ES-I3 (cell line): ENCODE measurements at regions not wholly inside any gene's neighbourhood (a gene's known extent, or its start where the extent isn't known, plus 50 kb on each side); places are given as distances from the start of the nearest gene placed in this dataset.

Experiments
- H3K36me3 ChIP-seq: 2 replicates; pipeline ENCODE4 v1.6.1; 2013; ENCODE audit warnings: mild to moderate bottlenecking, low read length, control low read depth, moderate library complexity; ENCODE audit not compliant: insufficient read depth
- H3K4me1 ChIP-seq: 2 replicates; pipeline ENCODE4 v1.6.1; 2013; ENCODE audit warnings: mild to moderate bottlenecking, control low read depth, low read length; ENCODE audit not compliant: insufficient read depth
- H3K9ac ChIP-seq: 2 replicates; pipeline ENCODE4 v1.6.1; 2013; ENCODE audit warnings: low read depth, mild to moderate bottlenecking, low read length, moderate library complexity
- H3K9me3 ChIP-seq: 2 replicates; pipeline ENCODE4 v1.6.1; 2013; ENCODE audit warnings: mild to moderate bottlenecking, low read length, moderate library complexity; ENCODE audit not compliant: control insufficient read depth, insufficient read depth

DNA sequence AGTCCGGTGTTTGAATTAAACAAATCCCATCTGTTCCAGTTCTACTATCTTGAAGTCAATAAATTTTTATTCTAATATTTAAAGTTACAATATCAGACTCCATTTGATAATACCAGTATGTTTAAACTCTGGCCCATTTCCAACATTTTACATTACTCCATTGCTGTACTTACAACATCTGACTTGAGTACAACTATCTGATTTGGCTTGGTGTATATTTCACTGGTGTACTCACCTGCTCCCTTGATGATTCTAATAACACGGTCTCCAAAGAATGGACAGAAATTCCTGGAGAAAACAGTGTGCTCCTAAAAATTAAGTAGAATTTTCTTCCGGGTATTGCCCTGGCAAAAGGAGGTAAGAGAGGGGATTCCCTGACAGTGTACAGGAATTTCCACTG, 680.5 kb upstream of the ADAMTS5 start:
- Histone ChIP-seq H3K9me3 (no peaks in the 10 kb centered on the region), H3K4me1 (no peaks in the 10 kb centered on the region), H3K36me3 (no peaks in the 10 kb centered on the region), H3K9ac (no peak overlapping the region)

DNA sequence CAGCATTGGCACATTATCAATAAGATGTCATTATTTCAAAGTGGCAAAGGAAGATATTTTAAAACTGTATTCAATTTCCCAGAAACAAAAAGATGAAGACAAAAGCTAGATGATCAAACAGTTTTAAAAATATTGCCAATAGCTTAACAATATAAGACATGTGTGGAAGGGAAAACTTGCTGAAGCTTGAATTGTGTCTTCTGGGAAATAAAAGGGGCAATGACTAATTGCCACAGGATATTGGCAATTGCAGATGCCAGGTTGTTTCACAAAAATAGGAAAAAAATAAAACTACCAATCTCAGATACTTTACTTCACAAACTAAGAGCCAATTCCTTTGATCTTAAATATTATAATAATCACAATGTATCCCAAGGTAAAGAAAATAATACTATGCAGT, 679.8 kb upstream of the ADAMTS5 start:
- Histone ChIP-seq H3K9me3 (no peaks in the 10 kb centered on the region), H3K36me3 (no peaks in the 10 kb centered on the region), H3K9ac (no peak overlapping the region), H3K4me1 (no peaks in the 10 kb centered on the region)

DNA sequence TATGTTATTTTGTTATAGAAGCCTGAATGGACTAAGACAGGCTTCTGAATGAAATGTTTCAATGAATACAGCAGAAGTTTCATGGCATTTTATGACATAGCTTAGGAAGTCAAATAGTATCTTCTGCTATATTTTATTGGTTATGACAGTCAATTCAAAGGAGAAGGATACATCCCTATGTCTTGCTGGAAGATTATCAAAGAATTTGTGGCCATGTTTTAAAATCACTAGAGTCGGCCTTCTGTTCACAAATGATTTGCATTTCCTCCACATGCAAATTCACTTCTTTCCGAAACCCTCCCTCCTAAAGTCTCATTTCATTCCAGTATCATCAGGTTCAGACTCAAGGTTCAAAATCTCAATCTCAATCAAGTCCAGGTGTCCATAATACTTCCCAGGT, 679.2 kb upstream of the ADAMTS5 start:
- Histone ChIP-seq H3K4me1 (no peaks in the 10 kb centered on the region), H3K9ac (no peak overlapping the region), H3K36me3 (no peaks in the 10 kb centered on the region), H3K9me3 (no peaks in the 10 kb centered on the region)

DNA sequence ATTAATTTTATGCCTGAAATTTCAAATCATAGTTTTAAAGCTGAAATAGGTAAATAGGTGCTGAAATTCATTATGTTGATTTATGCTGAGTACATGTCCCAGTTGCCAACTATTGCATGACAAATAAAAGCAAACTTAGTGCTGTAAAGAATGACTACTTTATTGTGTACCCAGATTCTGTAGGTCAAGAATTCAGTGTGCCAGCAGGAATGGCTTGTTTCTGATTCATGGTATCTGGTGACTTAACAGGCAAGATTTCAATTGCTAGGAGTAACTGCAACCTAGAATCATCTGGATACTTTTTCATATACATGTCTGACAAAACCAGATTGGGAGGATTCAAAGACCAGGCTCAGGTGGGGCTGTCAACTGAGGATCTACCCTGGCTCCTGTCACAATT, 678.4 kb upstream of the ADAMTS5 start:
- no peak overlapping the region for H3K9ac ChIP-seq
- no peaks in the 10 kb centered on the region for H3K36me3 ChIP-seq
- no peaks in the 10 kb centered on the region; the same call in 1 of the 2 replicates for H3K9me3 ChIP-seq
- H3K4me1 ChIP-seq, result no peaks in the 10 kb centered on the region

DNA sequence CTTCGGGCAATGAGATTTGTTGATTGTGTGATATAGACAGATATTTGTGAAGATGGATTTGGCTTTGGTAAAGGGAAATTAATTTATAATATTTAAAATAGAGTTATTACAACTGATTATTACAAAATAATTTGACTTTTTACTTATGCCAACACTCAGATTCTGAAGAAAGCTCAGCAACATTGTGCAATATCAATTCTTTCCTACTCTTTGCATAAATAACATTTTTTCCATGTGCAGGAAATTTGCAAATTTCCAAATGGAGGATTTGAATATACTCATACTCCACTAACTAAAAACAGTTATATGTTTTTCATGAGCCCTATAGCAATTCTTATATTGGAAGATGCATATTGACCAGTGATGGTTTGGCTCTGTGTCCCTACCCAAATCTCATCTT, 676.4 kb upstream of the ADAMTS5 start:
- no peak overlapping the region for H3K9ac ChIP-seq
- no peaks in the 10 kb centered on the region for H3K36me3 ChIP-seq
- no peaks in the 10 kb centered on the region; the same call in 1 of the 2 replicates for H3K9me3 ChIP-seq
- no peaks in the 10 kb centered on the region for H3K4me1 ChIP-seq

DNA sequence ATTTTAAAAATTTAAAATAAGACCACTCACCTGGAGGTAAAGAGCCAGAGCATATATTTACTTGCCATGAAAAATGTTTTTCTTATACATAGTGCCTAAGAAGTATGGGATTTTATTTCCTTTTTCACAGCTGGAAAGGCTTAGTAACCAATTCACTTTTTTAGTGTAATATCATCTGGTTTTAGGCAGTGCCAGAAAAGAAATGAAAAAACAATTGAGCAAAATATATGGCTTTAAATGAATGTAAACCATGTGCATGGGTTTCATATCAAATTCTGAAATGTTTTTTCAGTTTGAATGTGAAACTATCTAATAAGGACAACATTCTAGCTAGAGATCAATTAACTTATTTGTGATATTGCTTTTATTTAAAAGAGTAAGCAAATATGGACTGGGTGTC, 672.4 kb upstream of the ADAMTS5 start:
- Histone ChIP-seq H3K9ac (no peak overlapping the region), H3K4me1 (no peaks in the 10 kb centered on the region), H3K36me3 (no peaks in the 10 kb centered on the region), H3K9me3 (no peaks in the 10 kb centered on the region; the same call in 1 of the 2 replicates)

DNA sequence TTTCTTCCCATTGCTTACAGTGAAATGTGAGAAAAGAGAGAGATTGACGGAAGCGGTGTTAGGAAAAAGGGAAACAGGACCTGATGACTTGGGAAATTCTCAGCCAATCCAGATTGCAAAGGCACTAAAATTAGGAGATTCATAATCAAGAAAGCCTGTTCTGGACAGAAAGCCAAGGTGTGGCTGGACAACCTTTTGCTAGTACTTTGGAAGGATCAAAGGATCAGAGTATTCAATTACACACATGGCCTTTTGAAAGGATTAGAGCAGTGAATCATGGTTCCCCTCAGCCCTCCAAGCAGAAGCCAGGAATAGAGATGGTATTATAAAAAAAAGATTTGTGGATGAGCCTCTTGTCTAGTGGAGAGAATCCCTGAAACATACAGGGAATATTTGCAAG, 669.8 kb upstream of the ADAMTS5 start:
- Histone ChIP-seq H3K9me3 (no peaks in the 10 kb centered on the region; the same call in 1 of the 2 replicates), H3K9ac (no peak overlapping the region), H3K4me1 (no peaks in the 10 kb centered on the region), H3K36me3 (no peaks in the 10 kb centered on the region)

DNA sequence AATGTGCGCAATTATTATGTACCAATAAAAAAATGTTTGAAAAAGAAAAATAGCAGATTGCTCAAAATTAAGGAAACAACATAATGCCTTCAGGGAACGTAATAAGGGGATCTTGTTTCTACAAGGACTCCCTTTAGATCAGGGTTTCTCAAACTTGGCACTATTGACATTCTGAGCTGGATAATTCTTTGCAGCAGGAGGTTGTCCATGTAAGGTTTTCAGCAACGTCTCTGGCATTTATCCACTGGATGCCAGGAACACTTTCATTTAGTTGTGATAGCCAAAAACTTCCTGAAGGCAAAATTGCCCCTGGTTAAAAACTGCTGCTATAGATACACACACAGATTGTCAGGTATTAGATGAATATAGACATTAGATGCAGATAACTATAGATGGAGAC, 666.7 kb upstream of the ADAMTS5 start:
- H3K9me3 ChIP-seq, result no peaks in the 10 kb centered on the region
- no peak overlapping the region for H3K9ac ChIP-seq
- no peaks in the 10 kb centered on the region for H3K4me1 ChIP-seq
- no peaks in the 10 kb centered on the region for H3K36me3 ChIP-seq

DNA sequence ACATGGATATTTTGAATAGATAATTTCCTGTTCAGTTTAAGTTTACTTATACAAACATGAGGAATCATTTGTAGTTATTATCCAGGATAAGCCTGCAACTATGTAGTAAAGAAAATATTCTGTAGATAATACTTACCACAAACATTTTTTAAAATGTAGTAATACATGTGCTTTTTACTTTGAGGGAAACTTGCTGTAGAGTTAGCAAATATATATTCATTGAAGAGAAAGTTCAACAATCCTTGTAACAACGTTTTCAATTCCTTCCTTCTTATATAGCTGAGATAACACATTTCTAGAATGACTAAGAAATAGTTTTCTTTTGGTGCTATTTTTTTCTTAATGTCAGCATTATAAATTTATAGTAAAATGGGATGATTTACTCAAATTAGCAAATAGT, 664.6 kb upstream of the ADAMTS5 start:
- no peak overlapping the region for H3K9ac ChIP-seq
- no peaks in the 10 kb centered on the region for H3K4me1 ChIP-seq
- H3K36me3 ChIP-seq, result no peaks in the 10 kb centered on the region
- no peaks in the 10 kb centered on the region for H3K9me3 ChIP-seq

DNA sequence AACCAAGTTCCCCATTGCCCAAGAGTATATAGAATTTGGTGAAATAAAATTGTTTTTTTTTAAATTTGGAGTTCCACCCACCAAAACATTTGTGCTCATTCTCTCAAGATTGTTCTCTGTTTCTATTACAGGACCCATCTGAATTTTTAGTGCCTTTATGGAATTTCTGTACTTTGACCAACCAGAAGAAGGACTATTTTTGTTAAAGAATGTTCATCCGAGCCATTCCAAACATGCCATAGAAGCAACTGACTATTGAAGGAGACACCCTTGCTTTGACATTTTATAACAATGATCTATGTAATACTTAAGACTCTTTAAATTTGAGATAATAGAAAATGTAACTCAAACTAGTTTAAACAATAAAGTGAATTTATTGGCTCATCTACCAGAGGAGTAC, 655.7 kb upstream of the ADAMTS5 start:
- no peaks in the 10 kb centered on the region for H3K36me3 ChIP-seq
- no peak overlapping the region for H3K9ac ChIP-seq
- H3K4me1 ChIP-seq, result no peaks in the 10 kb centered on the region
- H3K9me3 ChIP-seq, result no peaks in the 10 kb centered on the region

DNA sequence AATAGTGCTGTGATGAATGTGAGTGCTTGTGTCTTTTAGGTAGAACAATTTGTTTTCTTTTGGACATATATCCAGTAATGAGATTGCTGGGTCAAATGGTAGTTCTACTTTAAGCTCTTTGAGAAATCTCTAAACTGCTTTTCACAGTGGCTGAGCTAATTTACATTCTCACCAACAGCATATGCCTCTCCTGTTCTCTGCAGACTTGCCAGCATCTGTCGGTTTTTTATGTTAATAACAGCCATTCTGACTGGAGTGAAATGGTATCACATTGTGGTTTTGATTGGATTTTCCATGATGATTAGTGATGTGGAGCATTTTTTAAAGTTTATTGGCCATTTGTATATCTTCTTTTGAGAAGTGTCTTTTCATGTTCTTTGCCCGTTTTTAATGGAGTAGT, 647.3 kb upstream of the ADAMTS5 start:
- H3K36me3 ChIP-seq, result no peaks in the 10 kb centered on the region
- H3K9ac ChIP-seq, result no peak overlapping the region
- no peaks in the 10 kb centered on the region for H3K4me1 ChIP-seq
- H3K9me3 ChIP-seq, result no peaks in the 10 kb centered on the region

DNA sequence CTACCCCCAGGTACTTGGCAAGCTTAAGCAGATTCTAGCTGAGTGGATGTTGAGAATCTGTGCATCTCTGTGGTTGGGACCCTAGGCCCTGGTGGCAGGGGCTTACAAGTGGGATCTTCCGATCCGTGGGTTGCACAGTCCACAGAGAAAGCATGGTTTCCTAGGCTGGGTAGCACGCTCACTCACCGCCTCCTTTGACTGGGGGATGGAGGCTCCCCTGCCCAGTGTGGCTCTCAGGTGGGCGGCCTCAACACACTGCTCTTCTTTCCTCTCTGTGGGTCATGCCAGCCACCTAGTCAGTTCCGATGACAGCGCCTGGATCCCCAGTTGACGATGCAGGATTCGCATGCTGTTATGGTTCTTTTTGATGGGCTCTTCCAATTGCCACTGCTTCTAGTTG, 639.5 kb upstream of the ADAMTS5 start:
- H3K9me3 ChIP-seq, result no peaks in the 10 kb centered on the region
- H3K4me1 ChIP-seq, result no peaks in the 10 kb centered on the region
- H3K9ac ChIP-seq, result no peak overlapping the region
- H3K36me3 ChIP-seq, result no peaks in the 10 kb centered on the region

DNA sequence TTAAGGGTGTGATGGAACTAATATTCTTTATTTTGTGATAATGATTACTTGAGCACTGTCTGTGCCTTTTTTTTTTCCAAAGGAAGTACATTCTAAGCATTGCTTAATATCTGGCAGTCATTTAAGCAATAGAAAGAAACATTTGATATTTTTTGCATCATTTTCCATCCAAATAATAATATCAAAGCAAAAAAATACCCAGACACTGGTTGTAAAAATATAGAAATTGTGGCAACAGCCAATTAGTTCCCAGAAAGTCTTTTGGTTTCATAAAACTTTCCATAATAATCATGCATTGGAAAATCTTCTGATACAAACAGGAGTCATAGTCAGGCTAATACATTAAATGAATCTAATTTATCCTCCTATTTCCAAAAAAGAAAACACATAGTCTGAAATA, 629.3 kb upstream of the ADAMTS5 start:
- Histone ChIP-seq H3K9ac (no peak overlapping the region), H3K36me3 (no peaks in the 10 kb centered on the region), H3K9me3 (0 out of 2 replicates have a peak, but pooled peaks cover 2% of the 10 kb centered on the region), H3K4me1 (no peaks in the 10 kb centered on the region)

DNA sequence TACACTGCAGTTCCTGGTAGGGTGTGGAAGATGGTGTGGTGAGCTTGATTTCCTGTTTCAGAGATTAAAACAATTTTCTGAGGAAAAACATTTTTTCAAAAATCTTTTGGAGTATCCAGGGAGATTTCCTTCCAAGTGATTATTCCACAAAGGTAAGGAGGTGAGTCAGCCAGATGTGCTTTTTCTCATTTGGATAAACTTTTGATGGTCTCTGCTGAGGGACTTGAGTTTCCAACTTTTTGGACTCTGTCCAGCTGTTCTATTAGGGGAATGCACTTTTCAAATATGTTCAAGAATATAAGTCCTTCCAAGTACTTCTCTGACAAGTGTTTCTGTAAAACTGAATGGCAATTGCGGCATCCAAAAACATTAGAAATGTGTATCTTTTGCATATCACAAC, 628.8 kb upstream of the ADAMTS5 start:
- no peaks in the 10 kb centered on the region for H3K4me1 ChIP-seq
- no peak overlapping the region for H3K9ac ChIP-seq
- no peaks in the 10 kb centered on the region for H3K36me3 ChIP-seq
- 0 out of 2 replicates have a peak, but pooled peaks cover 2% of the 10 kb centered on the region for H3K9me3 ChIP-seq

DNA sequence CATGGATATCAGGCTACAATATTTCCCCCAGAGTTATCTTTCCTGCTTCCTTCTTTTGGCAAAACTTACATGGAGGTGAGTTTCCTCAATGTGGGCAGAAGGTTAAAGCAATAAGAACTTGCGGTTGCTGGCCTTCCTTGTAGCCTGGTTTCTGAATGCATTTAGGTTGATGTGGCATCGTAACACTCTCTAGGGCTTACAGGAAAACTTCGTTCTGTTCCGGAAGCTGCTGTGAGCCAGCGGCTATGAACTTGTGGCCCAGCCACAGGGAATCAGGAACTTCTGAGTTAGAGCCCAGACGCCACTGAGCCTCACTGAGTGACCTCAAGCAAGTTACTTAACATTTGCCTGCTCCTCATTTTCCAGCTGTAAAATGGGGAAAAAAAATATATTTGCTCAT, 623.4 kb upstream of the ADAMTS5 start:
- Histone ChIP-seq H3K9me3 (no peaks in the 10 kb centered on the region), H3K4me1 (no peaks in the 10 kb centered on the region), H3K9ac (no peak overlapping the region), H3K36me3 (no peaks in the 10 kb centered on the region)

DNA sequence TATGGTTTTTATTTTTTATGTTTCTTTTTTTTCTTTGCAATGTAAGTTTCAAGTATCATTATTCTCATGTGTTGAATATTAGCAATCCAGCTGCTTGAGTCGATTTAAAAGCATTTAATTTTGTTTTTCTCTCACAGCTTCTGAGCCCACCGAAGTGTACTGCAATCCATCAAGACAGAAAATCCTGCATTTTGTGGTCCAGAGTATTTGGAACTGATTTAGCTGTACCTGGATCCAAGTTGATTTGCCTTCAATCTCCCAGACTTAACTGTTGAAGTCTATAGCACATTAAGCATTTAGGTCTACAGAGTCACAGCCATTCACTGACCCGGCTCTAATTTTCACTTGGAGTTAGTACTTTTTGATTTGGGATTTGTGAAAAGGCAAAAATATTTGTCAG, 622.9 kb upstream of the ADAMTS5 start:
- H3K9ac ChIP-seq, result no peak overlapping the region
- H3K36me3 ChIP-seq, result no peaks in the 10 kb centered on the region
- no peaks in the 10 kb centered on the region for H3K4me1 ChIP-seq
- H3K9me3 ChIP-seq, result no peaks in the 10 kb centered on the region
